SK-N-SH treated with all-trans-retinoic acid at 6 μM for 48 hours (cell line): ENCODE measurements at regions not wholly inside any gene's neighbourhood (a gene's known extent, or its start where the extent isn't known, plus 50 kb on each side); places are given as distances from the start of the nearest gene placed in this dataset.

ENCODE experiments used
- BACH2 ChIP-seq: fragments of 250-450 bp; sonication (Bioruptor Pico); IDR thresholded peaks from 2 replicates; pipeline ENCODE4 v1.9.0; 2021; ENCODE audit warnings: mild to moderate bottlenecking, borderline replicate concordance
- OSR1 ChIP-seq: fragments of 250-450 bp; sonication (Bioruptor Pico); IDR thresholded peaks from 2 replicates; pipeline ENCODE4 v1.8.0; 2022; ENCODE audit warnings: moderate library complexity, mild to moderate bottlenecking, inconsistent platforms
- TCF4 ChIP-seq: fragments of 250-450 bp; sonication (Bioruptor Pico); IDR thresholded peaks from 2 replicates; pipeline ENCODE4 v1.8.0; 2021; ENCODE audit warnings: mild to moderate bottlenecking, moderate library complexity, borderline replicate concordance
- ZFP3 ChIP-seq: fragments of 250-450 bp; sonication (Bioruptor Pico); IDR thresholded peaks from 2 replicates; pipeline ENCODE4 v1.5.0; 2020; ENCODE audit warnings: mild to moderate bottlenecking, moderate library complexity
- ZFP30 ChIP-seq: fragments of 450-650 bp; formaldehyde crosslinking; IDR thresholded peaks from 2 replicates; pipeline ENCODE4 v1.5.0; 2022; ENCODE audit warnings: mild to moderate bottlenecking, moderate library complexity
- TF ChIP-seq, protein P1 (sequence below): fragments of 250-450 bp; sonication (Bioruptor Pico); IDR thresholded peaks from 2 replicates; pipeline ENCODE4 v1.5.0; 2020; ENCODE audit warnings: mild to moderate bottlenecking, moderate library complexity
- TF ChIP-seq, protein P2 (sequence below): fragments of 250-450 bp; sonication (Bioruptor Pico); IDR thresholded peaks from 2 replicates; pipeline ENCODE4 v1.5.1; 2021; ENCODE audit warnings: mild to moderate bottlenecking, moderate library complexity
- TF ChIP-seq, protein P3 (sequence below): fragments of 250-450 bp; sonication (Bioruptor Pico); IDR thresholded peaks from 2 replicates; pipeline ENCODE4 v1.5.1; 2020; ENCODE audit warnings: low read depth, mild to moderate bottlenecking, moderate library complexity
- TF ChIP-seq, protein P4 (sequence below): fragments of 250-450 bp; sonication (Bioruptor Pico); IDR thresholded peaks from 2 replicates; pipeline ENCODE4 v1.8.0; 2020; ENCODE audit warnings: mild to moderate bottlenecking, moderate library complexity, borderline replicate concordance

DNA sequence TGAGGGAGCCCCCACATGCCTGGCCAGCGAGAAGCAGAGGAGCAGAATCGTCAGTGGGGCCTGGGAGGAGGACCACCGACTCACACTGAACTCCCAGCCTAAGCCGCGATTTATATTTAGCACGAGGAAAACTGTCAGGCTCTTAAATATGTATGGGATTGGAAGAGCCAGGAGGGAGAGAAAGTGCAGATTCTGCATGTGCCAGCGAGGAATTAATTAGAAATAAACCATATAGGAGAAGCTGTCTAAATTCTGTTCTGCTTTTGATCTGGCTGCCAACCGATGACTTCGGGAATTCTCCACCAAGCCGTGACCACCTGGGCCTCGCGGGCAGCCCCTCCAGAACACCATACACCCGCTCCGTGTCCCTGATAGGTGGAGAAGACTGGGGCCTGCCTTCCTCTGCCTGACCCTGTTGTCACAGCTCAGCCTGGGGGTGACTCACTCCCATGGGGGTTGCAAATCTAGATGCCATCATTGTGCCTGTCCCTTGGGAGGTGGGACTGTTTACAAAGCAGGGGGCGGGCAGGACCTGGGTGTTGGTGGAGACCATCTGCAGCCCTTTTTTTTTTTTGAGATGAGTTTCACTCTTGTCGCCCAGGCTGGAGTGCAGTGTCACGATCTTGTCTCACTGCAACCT lies 91.1 kb upstream of the PMEPA1 start:
- TF ChIP-seq, protein P1, sequence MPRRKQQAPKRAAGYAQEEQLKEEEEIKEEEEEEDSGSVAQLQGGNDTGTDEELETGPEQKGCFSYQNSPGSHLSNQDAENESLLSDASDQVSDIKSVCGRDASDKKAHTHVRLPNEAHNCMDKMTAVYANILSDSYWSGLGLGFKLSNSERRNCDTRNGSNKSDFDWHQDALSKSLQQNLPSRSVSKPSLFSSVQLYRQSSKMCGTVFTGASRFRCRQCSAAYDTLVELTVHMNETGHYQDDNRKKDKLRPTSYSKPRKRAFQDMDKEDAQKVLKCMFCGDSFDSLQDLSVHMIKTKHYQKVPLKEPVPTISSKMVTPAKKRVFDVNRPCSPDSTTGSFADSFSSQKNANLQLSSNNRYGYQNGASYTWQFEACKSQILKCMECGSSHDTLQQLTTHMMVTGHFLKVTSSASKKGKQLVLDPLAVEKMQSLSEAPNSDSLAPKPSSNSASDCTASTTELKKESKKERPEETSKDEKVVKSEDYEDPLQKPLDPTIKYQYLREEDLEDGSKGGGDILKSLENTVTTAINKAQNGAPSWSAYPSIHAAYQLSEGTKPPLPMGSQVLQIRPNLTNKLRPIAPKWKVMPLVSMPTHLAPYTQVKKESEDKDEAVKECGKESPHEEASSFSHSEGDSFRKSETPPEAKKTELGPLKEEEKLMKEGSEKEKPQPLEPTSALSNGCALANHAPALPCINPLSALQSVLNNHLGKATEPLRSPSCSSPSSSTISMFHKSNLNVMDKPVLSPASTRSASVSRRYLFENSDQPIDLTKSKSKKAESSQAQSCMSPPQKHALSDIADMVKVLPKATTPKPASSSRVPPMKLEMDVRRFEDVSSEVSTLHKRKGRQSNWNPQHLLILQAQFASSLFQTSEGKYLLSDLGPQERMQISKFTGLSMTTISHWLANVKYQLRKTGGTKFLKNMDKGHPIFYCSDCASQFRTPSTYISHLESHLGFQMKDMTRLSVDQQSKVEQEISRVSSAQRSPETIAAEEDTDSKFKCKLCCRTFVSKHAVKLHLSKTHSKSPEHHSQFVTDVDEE (CRISPR knock-in tag), result no peak
- TF ChIP-seq ZFP3 (CRISPR knock-in tag) (no peak), TCF4 (no peak), ZFP30 (CRISPR knock-in tag) (no peak), BACH2 (no peak), OSR1 (CRISPR knock-in tag) (no peak)
- TF ChIP-seq, protein P2, sequence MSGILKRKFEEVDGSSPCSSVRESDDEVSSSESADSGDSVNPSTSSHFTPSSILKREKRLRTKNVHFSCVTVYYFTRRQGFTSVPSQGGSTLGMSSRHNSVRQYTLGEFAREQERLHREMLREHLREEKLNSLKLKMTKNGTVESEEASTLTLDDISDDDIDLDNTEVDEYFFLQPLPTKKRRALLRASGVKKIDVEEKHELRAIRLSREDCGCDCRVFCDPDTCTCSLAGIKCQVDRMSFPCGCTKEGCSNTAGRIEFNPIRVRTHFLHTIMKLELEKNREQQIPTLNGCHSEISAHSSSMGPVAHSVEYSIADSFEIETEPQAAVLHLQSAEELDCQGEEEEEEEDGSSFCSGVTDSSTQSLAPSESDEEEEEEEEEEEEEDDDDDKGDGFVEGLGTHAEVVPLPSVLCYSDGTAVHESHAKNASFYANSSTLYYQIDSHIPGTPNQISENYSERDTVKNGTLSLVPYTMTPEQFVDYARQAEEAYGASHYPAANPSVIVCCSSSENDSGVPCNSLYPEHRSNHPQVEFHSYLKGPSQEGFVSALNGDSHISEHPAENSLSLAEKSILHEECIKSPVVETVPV (CRISPR knock-in tag), result no peak
- TF ChIP-seq, protein P3, sequence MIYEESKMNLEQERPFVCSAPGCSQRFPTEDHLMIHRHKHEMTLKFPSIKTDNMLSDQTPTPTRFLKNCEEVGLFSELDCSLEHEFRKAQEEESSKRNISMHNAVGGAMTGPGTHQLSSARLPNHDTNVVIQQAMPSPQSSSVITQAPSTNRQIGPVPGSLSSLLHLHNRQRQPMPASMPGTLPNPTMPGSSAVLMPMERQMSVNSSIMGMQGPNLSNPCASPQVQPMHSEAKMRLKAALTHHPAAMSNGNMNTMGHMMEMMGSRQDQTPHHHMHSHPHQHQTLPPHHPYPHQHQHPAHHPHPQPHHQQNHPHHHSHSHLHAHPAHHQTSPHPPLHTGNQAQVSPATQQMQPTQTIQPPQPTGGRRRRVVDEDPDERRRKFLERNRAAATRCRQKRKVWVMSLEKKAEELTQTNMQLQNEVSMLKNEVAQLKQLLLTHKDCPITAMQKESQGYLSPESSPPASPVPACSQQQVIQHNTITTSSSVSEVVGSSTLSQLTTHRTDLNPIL (CRISPR knock-in tag), result no peak
- TF ChIP-seq, protein P4, sequence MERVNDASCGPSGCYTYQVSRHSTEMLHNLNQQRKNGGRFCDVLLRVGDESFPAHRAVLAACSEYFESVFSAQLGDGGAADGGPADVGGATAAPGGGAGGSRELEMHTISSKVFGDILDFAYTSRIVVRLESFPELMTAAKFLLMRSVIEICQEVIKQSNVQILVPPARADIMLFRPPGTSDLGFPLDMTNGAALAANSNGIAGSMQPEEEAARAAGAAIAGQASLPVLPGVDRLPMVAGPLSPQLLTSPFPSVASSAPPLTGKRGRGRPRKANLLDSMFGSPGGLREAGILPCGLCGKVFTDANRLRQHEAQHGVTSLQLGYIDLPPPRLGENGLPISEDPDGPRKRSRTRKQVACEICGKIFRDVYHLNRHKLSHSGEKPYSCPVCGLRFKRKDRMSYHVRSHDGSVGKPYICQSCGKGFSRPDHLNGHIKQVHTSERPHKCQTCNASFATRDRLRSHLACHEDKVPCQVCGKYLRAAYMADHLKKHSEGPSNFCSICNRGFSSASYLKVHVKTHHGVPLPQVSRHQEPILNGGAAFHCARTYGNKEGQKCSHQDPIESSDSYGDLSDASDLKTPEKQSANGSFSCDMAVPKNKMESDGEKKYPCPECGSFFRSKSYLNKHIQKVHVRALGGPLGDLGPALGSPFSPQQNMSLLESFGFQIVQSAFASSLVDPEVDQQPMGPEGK (CRISPR knock-in tag), result no peak
